PC-9 (cell line): ENCODE measurements at regions not wholly inside any gene's neighbourhood (a gene's known extent, or its start where the extent isn't known, plus 50 kb on each side); places are given as distances from the start of the nearest gene placed in this dataset.
"Not testable (repeated sequence)": the region's sequence is repeated elsewhere in the genome, so short reads cannot be mapped to it uniquely, and the experiment has no call there.

ENCODE experiments used
- EZH2 ChIP-seq: fragments of 200-600 bp; sonication (generic); IDR thresholded peaks from 2 replicates; pipeline ENCODE4 v1.8.0; 2017; ENCODE audit warnings: antibody characterized with exemption, low read depth
- TF ChIP-seq, protein P1 (sequence below): fragments of 200-600 bp; sonication (generic); conservative IDR thresholded peaks from 2 replicates; pipeline ENCODE4 v1.6.1; 2017; ENCODE audit warnings: mixed run types, antibody characterized with exemption, mild to moderate bottlenecking, moderate library complexity

DNA sequence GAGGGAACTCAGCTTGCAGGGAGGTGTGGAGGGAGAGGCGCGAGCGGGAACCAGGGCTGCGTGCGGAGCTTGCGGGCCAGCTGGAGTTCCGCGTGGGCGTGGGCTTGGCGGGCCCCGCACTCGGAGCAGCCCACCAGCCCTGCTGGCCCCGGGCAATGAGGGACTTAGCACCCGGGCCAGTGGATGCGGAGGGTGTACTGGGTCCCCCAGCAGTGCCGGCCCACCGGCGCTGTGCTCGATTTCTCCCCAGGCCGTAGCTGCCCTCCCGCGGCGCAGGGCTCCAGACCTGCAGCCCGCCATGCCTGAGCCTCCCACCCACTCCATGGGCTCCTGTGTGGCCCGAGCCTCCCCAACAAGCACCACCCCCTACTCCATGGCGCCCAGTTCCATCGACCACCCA, 117.5 kb upstream of the TOP1 start:
- TF ChIP-seq EZH2: not testable (repeated sequence)
- TF ChIP-seq, protein P1, sequence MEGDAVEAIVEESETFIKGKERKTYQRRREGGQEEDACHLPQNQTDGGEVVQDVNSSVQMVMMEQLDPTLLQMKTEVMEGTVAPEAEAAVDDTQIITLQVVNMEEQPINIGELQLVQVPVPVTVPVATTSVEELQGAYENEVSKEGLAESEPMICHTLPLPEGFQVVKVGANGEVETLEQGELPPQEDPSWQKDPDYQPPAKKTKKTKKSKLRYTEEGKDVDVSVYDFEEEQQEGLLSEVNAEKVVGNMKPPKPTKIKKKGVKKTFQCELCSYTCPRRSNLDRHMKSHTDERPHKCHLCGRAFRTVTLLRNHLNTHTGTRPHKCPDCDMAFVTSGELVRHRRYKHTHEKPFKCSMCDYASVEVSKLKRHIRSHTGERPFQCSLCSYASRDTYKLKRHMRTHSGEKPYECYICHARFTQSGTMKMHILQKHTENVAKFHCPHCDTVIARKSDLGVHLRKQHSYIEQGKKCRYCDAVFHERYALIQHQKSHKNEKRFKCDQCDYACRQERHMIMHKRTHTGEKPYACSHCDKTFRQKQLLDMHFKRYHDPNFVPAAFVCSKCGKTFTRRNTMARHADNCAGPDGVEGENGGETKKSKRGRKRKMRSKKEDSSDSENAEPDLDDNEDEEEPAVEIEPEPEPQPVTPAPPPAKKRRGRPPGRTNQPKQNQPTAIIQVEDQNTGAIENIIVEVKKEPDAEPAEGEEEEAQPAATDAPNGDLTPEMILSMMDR: not testable (repeated sequence)
